Skeletal muscle cell (primary cell): ENCODE measurements at regions not wholly inside any gene's neighbourhood (a gene's known extent, or its start where the extent isn't known, plus 50 kb on each side); places are given as distances from the start of the nearest gene placed in this dataset.
"Not testable (repeated sequence)": the region's sequence is repeated elsewhere in the genome, so short reads cannot be mapped to it uniquely, and the experiment has no call there.

Experiments
- DNase-seq: peaks from one replicate; pipeline ENCODE4 v3.0.0-alpha.2; 2010; ENCODE audit warnings: low read depth
- H3K4me3 ChIP-seq: 2 replicates; pipeline ENCODE4 v1.5.1; 2011; ENCODE audit warnings: low read depth, mild to moderate bottlenecking, control low read depth, low read length, moderate library complexity

DNA sequence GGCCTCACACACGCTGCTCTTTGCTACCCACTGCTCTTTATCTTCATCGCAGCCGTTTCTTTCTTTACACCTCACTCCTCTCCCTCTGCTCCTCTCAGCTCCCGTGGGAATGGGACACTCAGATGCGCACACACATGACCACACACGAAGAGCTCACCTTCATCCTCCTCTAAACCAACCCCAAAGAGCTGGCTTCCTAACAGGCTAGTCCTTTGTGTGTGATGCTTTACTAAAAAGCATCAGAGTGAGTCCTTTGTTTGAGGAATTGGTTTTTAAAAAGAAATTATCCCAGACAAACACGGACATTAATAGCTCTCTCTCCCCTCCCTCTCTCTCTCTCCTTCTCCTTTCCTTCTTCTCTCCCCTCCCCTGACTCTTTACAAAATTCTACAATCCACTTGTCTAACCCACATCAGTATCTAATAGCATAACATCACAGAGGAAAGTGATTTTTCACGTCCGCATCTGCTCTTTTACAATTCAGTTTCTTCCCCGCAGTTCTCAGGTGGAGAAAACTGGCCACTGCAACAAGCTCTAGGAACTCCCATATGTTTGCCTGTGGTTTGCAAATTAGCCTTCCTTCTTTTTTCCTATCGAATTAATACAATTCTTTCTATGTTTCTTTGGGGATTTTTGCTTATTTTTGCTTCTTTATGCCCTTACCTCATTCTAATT is 306.8 kb upstream of the CNR1 start:
- no peak overlapping the region for H3K4me3 ChIP-seq
- DNase-seq, result no peak

DNA sequence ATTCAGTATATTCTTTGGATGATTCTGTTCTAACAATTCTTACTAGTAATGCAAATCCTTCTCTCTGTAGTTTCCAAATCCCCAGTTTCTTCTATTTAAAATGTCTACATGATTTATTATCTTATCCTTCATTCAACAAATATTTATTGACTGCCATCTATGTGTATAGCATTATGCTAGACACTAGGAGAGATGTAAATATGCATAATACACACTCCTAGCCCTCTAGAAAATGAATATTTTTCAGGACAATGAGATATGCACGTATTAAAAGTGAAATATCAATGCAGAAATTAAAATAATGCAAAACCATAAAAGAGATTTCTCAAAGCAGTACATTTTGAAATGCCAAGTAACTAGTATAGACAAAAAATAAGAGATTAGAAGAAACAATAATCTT is 293.5 kb upstream of the CNR1 start:
- no peak overlapping the region for H3K4me3 ChIP-seq
- DNase-seq, result no peak

DNA sequence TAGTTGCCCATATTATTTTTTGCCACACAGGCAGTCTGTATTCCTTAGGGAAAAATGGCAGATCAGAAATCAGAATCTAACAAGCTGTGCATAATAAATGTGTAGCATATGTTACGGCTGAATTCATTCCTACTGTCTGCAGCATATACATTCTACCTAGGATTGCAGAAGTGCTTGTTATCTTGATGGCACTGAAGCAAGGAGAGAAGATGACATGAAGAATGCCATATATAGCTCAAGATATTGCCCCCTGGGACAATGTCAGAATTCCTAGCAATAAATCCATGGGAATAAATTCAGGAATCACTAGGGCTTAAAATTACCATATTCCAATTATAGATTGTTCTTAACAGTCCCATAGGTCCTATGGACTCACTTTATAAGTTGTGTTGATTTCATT is 293.0 kb upstream of the CNR1 start:
- H3K4me3 ChIP-seq, result no peak overlapping the region
- no peak for DNase-seq

DNA sequence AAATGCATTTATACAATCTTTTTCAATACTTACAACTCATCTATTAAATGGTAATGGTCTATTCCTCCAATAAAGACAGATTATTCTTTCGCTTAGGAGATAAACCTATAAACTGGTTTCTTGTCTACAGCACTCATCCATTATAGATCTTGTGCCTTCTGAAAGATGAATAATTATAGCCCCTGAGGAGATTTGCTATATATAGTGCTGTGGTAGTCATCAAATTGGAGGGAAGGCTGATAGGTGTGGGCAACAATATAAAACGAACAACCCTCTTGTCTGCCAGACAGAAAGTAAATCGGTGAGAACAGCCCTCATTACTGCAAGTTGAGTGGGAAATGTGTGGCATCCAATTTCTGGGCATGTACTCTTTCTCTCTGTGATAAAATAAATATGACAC is 292.5 kb upstream of the CNR1 start:
- no peak for DNase-seq
- H3K4me3 ChIP-seq, result no peak overlapping the region

- DNase-seq, result no peak
- no peak overlapping the region for H3K4me3 ChIP-seq
Observed at GRCh38 chr6:88456221-88456859, 290.2 kb upstream of the CNR1 start.

GRCh38 chr6:88455317-88455716 is 289.2 kb upstream of the CNR1 start:
- DNase-seq, result no peak
- H3K4me3 ChIP-seq, result no peak overlapping the region

- no peak overlapping the region for H3K4me3 ChIP-seq
- no peak for DNase-seq
Observed at GRCh38 chr6:88454658-88455057, 288.5 kb upstream of the CNR1 start.

GRCh38 chr6:88449770-88450169 is 283.6 kb upstream of the CNR1 start:
- H3K4me3 ChIP-seq, result no peak overlapping the region
- no peak for DNase-seq

DNA sequence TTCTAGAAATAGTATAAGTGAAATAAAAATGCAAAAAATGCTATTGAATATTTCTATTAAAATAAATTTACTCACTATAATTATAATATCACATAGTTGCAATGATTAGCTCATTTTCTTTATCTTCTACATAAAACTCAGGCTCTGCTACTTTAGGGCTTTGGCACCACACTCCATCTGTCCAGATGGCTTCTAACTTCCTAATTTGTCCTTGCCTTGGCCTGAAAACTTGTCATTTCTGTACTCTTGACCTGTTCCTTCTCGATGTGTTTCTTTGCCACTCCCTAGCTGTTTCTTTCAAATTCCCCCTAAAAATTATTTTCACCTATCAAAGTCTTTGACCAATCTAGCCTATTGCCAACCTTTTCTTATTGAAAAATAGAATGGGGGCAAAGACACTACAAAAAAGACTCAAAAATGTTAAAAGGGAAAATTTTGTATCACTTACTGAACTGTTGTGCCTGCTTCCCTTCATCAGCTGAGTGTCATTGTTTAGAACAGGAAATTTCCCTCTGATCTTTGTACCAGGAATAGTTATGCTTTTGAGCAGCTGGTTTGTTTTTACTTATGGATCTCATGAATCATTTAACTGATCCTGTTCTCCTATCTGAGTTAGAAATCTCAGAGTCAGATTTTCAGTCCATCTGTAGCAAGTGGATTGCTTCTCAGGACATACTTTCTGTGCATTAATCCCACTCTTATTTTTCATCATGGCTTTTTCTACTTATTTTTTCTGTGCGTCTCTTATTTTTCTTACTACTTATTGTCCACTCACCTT is 279.2 kb upstream of the CNR1 start:
- DNase-seq, result no peak
- no peak overlapping the region for H3K4me3 ChIP-seq

DNA sequence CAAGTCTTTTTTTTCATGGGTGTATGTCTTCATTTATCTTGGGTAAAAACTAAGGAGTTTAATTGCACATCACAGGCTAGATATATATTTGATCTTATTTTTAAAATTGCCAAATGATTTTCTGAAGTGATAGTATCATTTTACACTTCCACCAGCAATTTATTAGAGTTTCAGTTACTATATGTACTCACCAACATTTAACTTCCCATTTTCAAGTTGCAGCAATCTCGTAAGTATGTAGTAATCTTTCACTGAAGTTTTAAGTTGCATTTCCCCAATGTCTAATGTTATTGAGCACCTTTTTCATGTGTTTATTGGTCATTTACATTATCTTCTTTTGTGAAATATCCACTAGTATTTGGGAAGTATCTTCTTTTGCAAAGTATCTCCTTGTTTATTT is 277.4 kb upstream of the CNR1 start:
- DNase-seq, result no peak
- no peak overlapping the region for H3K4me3 ChIP-seq

DNA sequence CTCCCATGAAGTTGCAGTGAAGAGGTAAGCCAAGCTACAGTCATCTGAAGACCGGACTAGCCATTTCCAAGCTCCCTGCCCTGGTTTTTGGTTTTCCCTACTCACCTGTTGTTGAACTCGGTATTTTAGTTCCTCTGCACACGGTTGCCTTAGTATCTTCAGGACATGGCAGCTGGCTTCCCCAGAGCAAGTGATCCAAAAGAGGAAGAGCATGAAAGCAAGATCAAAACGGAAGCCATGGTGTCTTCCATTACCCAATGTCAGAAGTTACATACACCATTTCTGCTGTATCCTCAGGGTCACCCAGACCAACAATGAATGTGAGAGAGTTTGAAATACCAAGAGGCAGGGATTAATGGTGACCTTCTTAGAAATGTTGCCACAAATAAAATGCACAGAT is 276.6 kb upstream of the CNR1 start:
- no peak for DNase-seq
- no peak overlapping the region for H3K4me3 ChIP-seq

- H3K4me3 ChIP-seq, result no peak overlapping the region
- DNase-seq, result no peak
Observed at GRCh38 chr6:88441346-88441745, 275.2 kb upstream of the CNR1 start.

DNA sequence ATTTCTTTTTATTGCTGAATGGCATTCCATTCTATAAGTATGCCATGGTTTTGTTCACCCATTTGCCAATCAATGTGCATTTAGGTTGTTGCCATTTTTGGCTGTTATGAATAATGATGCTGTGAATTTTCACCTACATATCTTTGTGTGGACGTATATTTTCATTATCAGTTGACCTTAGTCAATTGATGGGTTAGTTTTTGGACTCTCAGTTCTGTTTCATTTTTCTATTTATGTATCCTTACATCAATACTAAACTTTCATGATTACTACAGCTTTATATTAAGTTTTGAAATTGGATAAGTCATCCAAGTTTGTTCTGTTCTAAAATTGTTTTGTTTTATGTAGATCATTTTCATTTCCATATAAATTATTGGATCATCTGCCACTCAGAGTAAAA is 261.9 kb upstream of the CNR1 start:
- H3K4me3 ChIP-seq, result no peak overlapping the region

DNA sequence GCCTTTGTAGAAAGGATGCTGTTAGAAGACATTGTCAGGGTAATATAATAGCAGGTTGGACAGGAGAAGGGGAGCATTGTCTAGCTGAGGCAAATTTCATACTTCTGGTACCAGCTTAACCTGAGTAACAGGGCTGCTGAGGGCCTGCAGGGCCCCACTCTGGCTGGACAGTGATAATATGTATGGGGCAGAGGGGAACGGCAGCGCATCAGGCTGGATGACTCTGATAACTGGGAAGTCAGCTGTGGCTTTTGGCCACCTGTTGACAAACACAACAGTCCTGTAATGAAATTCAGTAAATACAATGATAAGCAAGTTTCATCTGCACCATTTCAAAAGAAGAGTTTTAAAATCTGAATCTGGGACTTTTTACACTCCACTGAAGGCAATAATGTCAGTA is 259.9 kb upstream of the CNR1 start:
- DNase-seq, result no peak

More for the DNA sequence above, 261.9 kb upstream of the CNR1 start:
- DNase-seq, result no peak

DNA sequence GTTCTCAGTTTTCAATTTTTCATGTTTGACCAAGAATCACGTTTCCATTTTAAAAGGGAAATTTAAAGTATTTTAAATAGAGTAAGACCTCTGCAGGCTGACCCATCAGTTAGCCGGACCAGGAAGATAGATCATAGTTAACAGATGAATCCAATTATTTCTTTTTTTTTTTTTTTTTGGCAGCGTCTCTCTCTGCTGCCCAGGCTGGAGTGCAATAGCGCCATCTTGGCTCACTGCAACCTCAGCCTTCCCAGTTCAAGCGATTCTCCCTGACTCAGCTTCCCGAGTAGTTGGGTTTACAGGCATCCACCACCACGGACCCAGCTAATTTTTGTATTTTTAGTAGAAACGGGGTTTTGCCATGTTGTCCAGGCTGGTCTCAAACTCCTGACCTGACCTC is 256.7 kb upstream of the CNR1 start:
- DNase-seq, result no peak
- no peak overlapping the region for H3K4me3 ChIP-seq

More for the DNA sequence above, 259.9 kb upstream of the CNR1 start:
- H3K4me3 ChIP-seq, result no peak overlapping the region

DNA sequence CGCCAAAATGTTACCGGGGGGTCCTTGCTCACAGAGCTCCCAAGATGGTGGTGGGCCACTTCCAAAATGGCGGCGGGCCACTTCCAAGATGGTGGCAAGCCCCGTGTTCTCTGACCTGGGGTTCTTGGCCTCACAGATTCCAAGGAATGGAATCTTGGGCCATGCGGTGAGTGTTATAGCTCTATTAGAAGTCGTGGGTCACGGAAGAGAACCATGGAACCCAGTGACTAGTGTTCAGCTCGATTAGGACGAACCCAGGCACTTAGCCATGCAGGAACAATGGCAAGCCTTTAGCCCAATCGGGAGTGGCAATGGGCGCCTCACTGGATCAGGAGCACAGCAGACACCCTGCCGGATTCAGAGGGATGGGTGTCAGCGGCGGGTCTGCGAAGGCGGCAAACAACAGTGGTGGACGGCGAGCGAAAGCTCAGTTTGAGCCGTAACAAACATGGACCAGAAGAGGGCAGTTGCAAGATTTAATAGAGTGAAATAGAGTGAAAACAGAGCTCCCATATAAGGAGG is 254.9 kb upstream of the CNR1 start:
- not testable (repeated sequence) for DNase-seq

GRCh38 chr6:88418921-88419810 is 253.0 kb upstream of the CNR1 start:
- not testable (repeated sequence) for DNase-seq, H3K4me3 ChIP-seq

More for the DNA sequence above, 254.9 kb upstream of the CNR1 start:
- not testable (repeated sequence) for H3K4me3 ChIP-seq

DNA sequence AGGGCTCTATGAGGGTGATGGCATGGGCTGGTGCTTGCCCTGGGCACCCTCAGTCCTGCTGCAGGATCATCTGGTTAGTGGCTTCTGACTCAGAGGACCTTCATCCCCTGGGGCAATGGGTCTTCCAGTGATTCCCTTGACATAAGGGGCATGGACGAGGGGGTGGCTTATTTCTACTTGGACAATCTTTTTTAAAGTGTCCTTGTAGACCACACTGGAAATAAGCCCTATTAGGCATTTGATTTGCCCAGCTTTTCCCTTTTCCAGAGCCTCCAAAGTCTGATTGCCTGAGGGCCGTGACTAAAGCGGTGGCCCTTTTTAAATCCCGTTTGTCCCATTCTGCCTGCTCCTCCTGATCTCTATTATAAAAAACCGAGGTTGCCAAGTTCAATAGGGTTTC is 251.2 kb upstream of the CNR1 start:
- not testable (repeated sequence) for H3K4me3 ChIP-seq, DNase-seq

DNA sequence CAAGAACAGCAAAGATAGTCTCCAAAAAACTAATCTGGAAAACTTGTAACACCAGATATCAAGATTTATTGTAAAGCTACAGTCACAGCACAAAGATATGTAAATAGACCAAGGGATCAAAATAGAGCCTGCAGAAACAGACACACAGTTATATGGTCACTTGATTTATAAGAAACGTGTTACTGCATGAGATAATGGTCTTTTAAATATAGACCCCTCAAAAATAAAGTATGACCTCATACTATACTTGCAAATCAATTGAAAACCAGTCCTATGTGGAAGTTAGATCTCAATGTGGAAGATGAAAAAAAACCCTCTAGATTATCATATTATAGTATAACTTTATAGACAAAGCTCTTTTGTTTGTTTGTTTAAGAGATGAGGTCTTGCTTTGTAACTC is 247.3 kb upstream of the CNR1 start:
- DNase-seq, result no peak
- no peak overlapping the region for H3K4me3 ChIP-seq
